ENCODE measurements at regions not wholly inside any gene's neighbourhood (a gene's known extent, or its start where the extent isn't known, plus 50 kb on each side); places are given as distances from the start of the nearest gene placed in this dataset.

GRCh38 chr16:60123392-60124023, 1389.4 kb upstream of the GOT2 start:
- FAIRE-seq (no peak), DNase-seq (no peak)
- Histone ChIP-seq H3K27ac (ENCODE audit: low read depth in 2 of 2, low read length in 2 of 2) (no peak overlapping the region), H3K9ac (ENCODE audit: low read length in 3 of 3) (no peak overlapping the region), H3K27me3 (ENCODE audit: control insufficient read depth, insufficient read depth, low read length) (no peaks in the 10 kb centered on the region), H3K4me1 (ENCODE audit: control insufficient read depth in 2 of 3, insufficient read depth in 2 of 3, low read depth in 1 of 3, low read length in 3 of 3) (no peaks in the 10 kb centered on the region), H3K36me3 (ENCODE audit: control insufficient read depth in 2 of 3, insufficient read depth in 3 of 3, low read length in 3 of 3) (no peaks in the 10 kb centered on the region), H3K9me3 (ENCODE audit: control insufficient read depth in 2 of 3, insufficient read depth in 1 of 3, low read length in 3 of 3) (no peaks in the 10 kb centered on the region), H3K4me3 (ENCODE audit: low read length in 3 of 3) (no peak overlapping the region)
- intact Hi-C loops (cut with DNase I) = no loop called here
- TF ChIP-seq, protein P1, sequence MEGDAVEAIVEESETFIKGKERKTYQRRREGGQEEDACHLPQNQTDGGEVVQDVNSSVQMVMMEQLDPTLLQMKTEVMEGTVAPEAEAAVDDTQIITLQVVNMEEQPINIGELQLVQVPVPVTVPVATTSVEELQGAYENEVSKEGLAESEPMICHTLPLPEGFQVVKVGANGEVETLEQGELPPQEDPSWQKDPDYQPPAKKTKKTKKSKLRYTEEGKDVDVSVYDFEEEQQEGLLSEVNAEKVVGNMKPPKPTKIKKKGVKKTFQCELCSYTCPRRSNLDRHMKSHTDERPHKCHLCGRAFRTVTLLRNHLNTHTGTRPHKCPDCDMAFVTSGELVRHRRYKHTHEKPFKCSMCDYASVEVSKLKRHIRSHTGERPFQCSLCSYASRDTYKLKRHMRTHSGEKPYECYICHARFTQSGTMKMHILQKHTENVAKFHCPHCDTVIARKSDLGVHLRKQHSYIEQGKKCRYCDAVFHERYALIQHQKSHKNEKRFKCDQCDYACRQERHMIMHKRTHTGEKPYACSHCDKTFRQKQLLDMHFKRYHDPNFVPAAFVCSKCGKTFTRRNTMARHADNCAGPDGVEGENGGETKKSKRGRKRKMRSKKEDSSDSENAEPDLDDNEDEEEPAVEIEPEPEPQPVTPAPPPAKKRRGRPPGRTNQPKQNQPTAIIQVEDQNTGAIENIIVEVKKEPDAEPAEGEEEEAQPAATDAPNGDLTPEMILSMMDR (IDR thresholded peaks at IDR 0.05; ENCODE audit: borderline replicate concordance, extremely low read depth, insufficient read depth) = no peak

DNA sequence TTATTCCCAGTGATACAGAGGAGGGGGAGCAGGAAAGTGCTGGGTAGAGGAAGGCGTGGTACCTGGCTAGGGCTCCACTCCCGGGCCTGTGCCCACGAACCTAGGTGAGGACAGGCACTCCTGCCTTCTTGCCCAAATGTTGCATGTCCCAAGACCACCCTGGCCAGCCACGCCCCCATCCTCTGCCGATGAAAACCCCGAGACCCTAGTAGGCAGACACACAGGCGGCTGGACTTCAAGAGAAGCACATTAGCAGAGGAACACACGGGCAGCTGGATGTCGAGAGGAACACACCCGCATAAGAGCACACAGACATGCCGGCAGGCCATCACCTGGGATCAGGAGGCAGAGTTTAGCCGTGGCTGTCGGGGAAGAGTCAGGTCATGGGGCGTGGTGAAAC, 1386.5 kb upstream of the GOT2 start:
- Histone ChIP-seq H3K27ac (ENCODE audit: low read depth in 2 of 2, low read length in 2 of 2) (no peak overlapping the region), H3K4me1 (ENCODE audit: control insufficient read depth in 2 of 3, insufficient read depth in 2 of 3, low read depth in 1 of 3, low read length in 3 of 3) (no peaks in the 10 kb centered on the region), H3K4me3 (ENCODE audit: low read length in 3 of 3) (no peak overlapping the region), H3K27me3 (ENCODE audit: control insufficient read depth, insufficient read depth, low read length) (no peaks in the 10 kb centered on the region), H3K9ac (ENCODE audit: low read length in 3 of 3) (no peak overlapping the region), H3K36me3 (ENCODE audit: control insufficient read depth in 2 of 3, insufficient read depth in 3 of 3, low read length in 3 of 3) (no peaks in the 10 kb centered on the region), H3K9me3 (ENCODE audit: control insufficient read depth in 2 of 3, insufficient read depth in 1 of 3, low read length in 3 of 3) (no peaks in the 10 kb centered on the region)
- DNase-seq = no peak
- intact Hi-C loops (cut with DNase I) = no loop called here
- FAIRE-seq = no peak
- TF ChIP-seq, protein P1 (IDR thresholded peaks at IDR 0.05; ENCODE audit: borderline replicate concordance, extremely low read depth, insufficient read depth) = no peak

GRCh38 chr16:60110531-60110930, 1376.4 kb upstream of the GOT2 start:
- Histone ChIP-seq H3K4me3 (ENCODE audit: low read length in 3 of 3) (no peak overlapping the region), H3K27me3 (ENCODE audit: control insufficient read depth, insufficient read depth, low read length) (no peaks in the 10 kb centered on the region), H3K9me3 (ENCODE audit: control insufficient read depth in 2 of 3, insufficient read depth in 1 of 3, low read length in 3 of 3) (no peaks in the 10 kb centered on the region), H3K4me1 (ENCODE audit: control insufficient read depth in 2 of 3, insufficient read depth in 2 of 3, low read depth in 1 of 3, low read length in 3 of 3) (no peaks in the 10 kb centered on the region), H3K27ac (ENCODE audit: low read depth in 2 of 2, low read length in 2 of 2) (no peak overlapping the region), H3K9ac (ENCODE audit: low read length in 3 of 3) (no peak overlapping the region), H3K36me3 (ENCODE audit: control insufficient read depth in 2 of 3, insufficient read depth in 3 of 3, low read length in 3 of 3) (no peaks in the 10 kb centered on the region)
- DNase-seq = no peak
- TF ChIP-seq, protein P1 (IDR thresholded peaks at IDR 0.05; ENCODE audit: borderline replicate concordance, extremely low read depth, insufficient read depth) = no peak
- FAIRE-seq = no peak
- intact Hi-C loops (cut with DNase I) = no loop called here

DNA sequence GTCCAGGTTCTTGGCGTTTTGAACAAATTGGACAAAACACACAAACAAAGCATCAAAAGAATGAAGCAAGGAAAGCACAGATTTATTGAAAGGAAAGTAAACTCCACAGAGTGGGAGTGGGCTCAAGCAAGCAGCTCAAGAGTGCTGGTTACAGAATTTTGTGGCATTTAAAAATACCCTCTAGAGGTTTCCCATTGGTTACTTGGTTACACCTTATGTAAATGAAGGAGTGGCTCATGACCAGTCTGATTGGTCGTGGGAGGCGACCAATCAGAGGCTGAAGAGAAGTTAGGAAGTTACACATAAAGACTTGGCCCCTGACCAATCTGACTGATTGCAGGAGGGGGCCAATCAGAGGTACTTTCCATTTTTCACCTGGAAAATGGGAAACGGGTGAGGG, 1373.8 kb upstream of the GOT2 start:
- Histone ChIP-seq H3K36me3 (ENCODE audit: control insufficient read depth in 2 of 3, insufficient read depth in 3 of 3, low read length in 3 of 3) (no peaks in the 10 kb centered on the region), H3K9me3 (ENCODE audit: control insufficient read depth in 2 of 3, insufficient read depth in 1 of 3, low read length in 3 of 3) (no peaks in the 10 kb centered on the region), H3K27ac (ENCODE audit: low read depth in 2 of 2, low read length in 2 of 2) (no peak overlapping the region), H3K9ac (ENCODE audit: low read length in 3 of 3) (no peak overlapping the region), H3K4me1 (ENCODE audit: control insufficient read depth in 2 of 3, insufficient read depth in 2 of 3, low read depth in 1 of 3, low read length in 3 of 3) (no peaks in the 10 kb centered on the region), H3K27me3 (ENCODE audit: control insufficient read depth, insufficient read depth, low read length) (no peaks in the 10 kb centered on the region), H3K4me3 (ENCODE audit: low read length in 3 of 3) (no peak overlapping the region)
- FAIRE-seq (no peak), DNase-seq (no peak)
- intact Hi-C loops (cut with DNase I) = no loop called here
- TF ChIP-seq, protein P1 (IDR thresholded peaks at IDR 0.05; ENCODE audit: borderline replicate concordance, extremely low read depth, insufficient read depth) = no peak

All from kidney (tissue), 13 donors.